HG03108 (cell line): ENCODE measurements at regions not wholly inside any gene's neighbourhood (a gene's known extent, or its start where the extent isn't known, plus 50 kb on each side); places are given as distances from the start of the nearest gene placed in this dataset.
"Not testable (repeated sequence)": the region's sequence is repeated elsewhere in the genome, so short reads cannot be mapped to it uniquely, and the experiment has no call there.

Experiments
- ATAC-seq: cut with Tn5 transposase; IDR thresholded peaks from one replicate; pipeline ENCODE4 v1.9.1; 2021; ENCODE audit warnings: moderate library complexity; ENCODE audit not compliant: unreplicated experiment

GRCh38 chr17:71779482-71779881, 341.3 kb upstream of the SOX9 start:
- ATAC-seq = no peak

GRCh38 chr17:71780596-71780995, 340.2 kb upstream of the SOX9 start:
- ATAC-seq = no peak

GRCh38 chr17:71782021-71782420, 338.8 kb upstream of the SOX9 start:
- ATAC-seq = not testable (repeated sequence)

- no peak for ATAC-seq
Observed at GRCh38 chr17:71790791-71791190, 330.0 kb upstream of the SOX9 start.

GRCh38 chr17:71791311-71791710, 329.5 kb upstream of the SOX9 start:
- ATAC-seq = no peak

- ATAC-seq = no peak
Observed at GRCh38 chr17:71792966-71793365, 327.9 kb upstream of the SOX9 start.

- ATAC-seq = no peak
Observed at GRCh38 chr17:71793518-71793917, 327.3 kb upstream of the SOX9 start.

- no peak for ATAC-seq
Observed at GRCh38 chr17:71798701-71799100, 322.1 kb upstream of the SOX9 start.

GRCh38 chr17:71799657-71800056, 321.2 kb upstream of the SOX9 start:
- ATAC-seq = no peak

GRCh38 chr17:71801301-71801700, 319.5 kb upstream of the SOX9 start:
- ATAC-seq = no peak

- no peak for ATAC-seq
Observed at GRCh38 chr17:71802663-71803062, 318.2 kb upstream of the SOX9 start.

- ATAC-seq = no peak
Observed at GRCh38 chr17:71803656-71804284, 317.1 kb upstream of the SOX9 start.

- no peak for ATAC-seq
Observed at GRCh38 chr17:71809537-71809936, 311.3 kb upstream of the SOX9 start.

GRCh38 chr17:71813861-71814260, 307.0 kb upstream of the SOX9 start:
- ATAC-seq = not testable (repeated sequence)

GRCh38 chr17:71821511-71821910, 299.3 kb upstream of the SOX9 start:
- no peak for ATAC-seq

GRCh38 chr17:71824671-71825070, 296.1 kb upstream of the SOX9 start:
- no peak for ATAC-seq

- no peak for ATAC-seq
Observed at GRCh38 chr17:71825687-71826086, 295.1 kb upstream of the SOX9 start.

GRCh38 chr17:71828182-71828596, 292.6 kb upstream of the SOX9 start:
- no peak for ATAC-seq

- ATAC-seq = no peak
Observed at GRCh38 chr17:71830866-71831265, 290.0 kb upstream of the SOX9 start.

GRCh38 chr17:71842986-71843385, 277.8 kb upstream of the SOX9 start:
- ATAC-seq = no peak

- ATAC-seq = no peak
Observed at GRCh38 chr17:71845337-71845736, 275.5 kb upstream of the SOX9 start.

- ATAC-seq = no peak
Observed at GRCh38 chr17:71846561-71847110, 274.2 kb upstream of the SOX9 start.
